MG63 (cell line): ENCODE measurements at regions not wholly inside any gene's neighbourhood (a gene's known extent, or its start where the extent isn't known, plus 50 kb on each side); places are given as distances from the start of the nearest gene placed in this dataset.
"Not testable (repeated sequence)": the region's sequence is repeated elsewhere in the genome, so short reads cannot be mapped to it uniquely, and the experiment has no call there.

ENCODE experiments used
- DNase-seq: peaks from one replicate; pipeline ENCODE4 v3.0.0-alpha.2; 2020
- H3K27me3 ChIP-seq: fragments of 250-450 bp; sonication (Bioruptor Pico); 2 replicates; pipeline ENCODE4 v1.5.1; 2020; ENCODE audit warnings: mild to moderate bottlenecking, moderate library complexity
- H3K36me3 ChIP-seq: fragments of 250-450 bp; sonication (Bioruptor Pico); 2 replicates; pipeline ENCODE4 v1.5.1; 2020; ENCODE audit warnings: mild to moderate bottlenecking, moderate library complexity
- H3K4me3 ChIP-seq: fragments of 250-450 bp; sonication (Bioruptor Pico); 2 replicates; pipeline ENCODE4 v1.5.1; 2020; ENCODE audit warnings: mild to moderate bottlenecking, moderate library complexity
- H3K9me3 ChIP-seq: fragments of 250-450 bp; sonication (Bioruptor Pico); 2 replicates; pipeline ENCODE4 v1.5.1; 2020; ENCODE audit warnings: mild to moderate bottlenecking, moderate library complexity

DNA sequence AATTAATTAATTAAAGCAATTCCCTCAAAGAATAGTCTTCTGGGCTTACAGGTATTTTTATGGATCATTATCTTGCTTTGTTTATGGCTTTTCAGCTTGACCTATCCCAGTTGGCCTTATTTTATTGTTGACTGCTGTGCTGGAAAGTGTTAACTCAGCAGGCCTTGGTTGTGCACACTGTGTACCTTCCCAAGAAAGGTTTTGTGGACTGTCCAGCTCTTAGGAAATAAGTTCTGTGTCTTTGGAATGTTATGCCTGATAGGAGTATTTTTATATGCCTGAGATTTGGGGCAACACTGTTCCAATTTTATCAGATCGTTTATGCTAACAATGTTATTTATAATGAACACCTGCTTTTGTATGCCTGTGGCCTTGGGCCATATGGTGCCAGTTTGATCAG, 671.9 kb upstream of the ZNF804A start:
- H3K4me3 ChIP-seq = no peak overlapping the region
- DNase-seq = no peak
- H3K36me3 ChIP-seq = no peaks in the 10 kb centered on the region
- no peaks in the 10 kb centered on the region for H3K9me3 ChIP-seq
- H3K27me3 ChIP-seq = no peaks in the 10 kb centered on the region

DNA sequence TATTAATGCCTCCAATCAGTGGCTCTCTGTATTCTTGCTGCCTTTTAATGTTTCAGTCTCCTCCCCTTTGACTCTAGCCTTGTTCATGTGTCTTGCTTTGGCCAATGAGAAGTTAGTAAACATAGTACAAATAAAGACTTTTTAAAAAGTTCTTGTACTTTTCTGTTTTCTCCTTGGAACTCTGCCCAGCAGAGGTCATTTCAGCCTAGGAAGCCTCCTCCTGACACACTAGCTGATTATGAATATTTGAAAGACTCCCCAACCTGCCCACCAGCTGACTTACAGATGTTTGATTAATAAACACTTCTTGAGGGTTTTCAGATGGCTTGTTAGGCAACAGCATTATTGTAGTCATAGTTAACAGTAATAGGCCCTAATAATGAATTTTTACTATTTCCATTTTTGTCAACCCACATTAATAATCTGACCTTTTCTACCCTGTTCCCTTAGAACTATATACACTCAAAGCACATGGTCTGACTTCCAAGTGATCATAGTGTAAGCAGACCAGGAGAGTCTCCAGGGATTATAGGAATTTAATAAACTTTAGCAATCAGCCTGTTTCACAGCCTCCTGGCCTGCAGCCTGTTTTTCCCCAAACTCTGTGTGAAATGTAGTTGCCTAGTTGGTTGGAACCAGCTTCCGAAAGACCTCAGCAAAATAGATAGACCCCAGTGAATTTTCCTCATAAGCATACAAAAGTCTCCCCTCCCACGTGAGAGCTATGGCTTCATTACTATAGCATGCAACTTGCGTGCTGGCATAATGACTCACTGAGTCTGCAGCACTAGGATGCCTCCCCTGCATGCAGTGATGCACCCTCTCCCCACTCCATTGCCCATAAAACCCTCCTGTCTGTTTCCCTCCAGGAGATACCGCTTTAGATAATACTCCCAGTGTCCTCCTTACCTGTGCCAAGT, 670.7 kb upstream of the ZNF804A start:
- Histone ChIP-seq H3K9me3 (no peaks in the 10 kb centered on the region), H3K4me3 (no peak overlapping the region), H3K36me3 (no peaks in the 10 kb centered on the region), H3K27me3 (no peaks in the 10 kb centered on the region)
- DNase-seq = no peak

DNA sequence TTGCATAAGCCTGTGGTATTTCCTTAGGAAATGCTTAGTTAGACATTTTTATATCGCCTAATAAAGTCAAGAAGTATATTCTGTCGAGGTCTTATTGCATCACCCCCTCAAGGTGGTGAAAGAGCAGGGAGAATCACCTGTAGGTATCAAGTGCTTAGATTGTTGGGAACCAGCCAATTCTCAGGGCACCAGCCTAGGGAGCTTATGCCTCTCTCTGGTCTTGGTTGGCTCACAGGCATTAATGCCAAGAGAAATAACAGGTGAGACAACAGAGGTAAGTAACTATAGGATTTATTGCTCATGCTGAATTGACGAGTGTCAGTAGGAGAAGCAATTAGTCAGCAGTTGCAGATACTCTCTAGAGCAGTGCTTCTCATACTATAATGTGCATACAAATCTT, 663.3 kb upstream of the ZNF804A start:
- Histone ChIP-seq H3K27me3 (no peaks in the 10 kb centered on the region), H3K4me3 (no peak overlapping the region), H3K9me3 (peaks cover 3% of the 10 kb centered on the region; the same call in 1 of the 2 replicates), H3K36me3 (no peaks in the 10 kb centered on the region)
- no peak for DNase-seq

DNA sequence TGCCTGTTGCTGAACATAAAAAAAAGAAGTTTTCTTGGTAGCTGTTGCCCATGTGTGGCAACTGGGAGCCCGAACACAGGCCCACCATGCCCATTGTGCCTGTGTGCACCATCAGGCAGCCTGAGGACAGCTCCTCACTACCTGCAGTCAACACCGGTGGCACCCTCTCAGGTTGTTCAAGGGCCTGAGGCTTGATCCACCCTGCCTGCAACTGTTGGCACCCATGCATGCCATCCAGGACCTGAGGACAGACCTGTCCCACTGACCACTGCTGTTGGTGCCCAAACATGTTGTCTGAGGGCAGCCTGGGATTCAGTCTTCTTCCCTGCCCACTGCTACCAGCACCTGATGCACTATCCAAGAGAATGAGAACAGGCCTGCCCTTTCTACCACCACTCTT, 661.1 kb upstream of the ZNF804A start:
- no peaks in the 10 kb centered on the region for H3K27me3 ChIP-seq
- H3K36me3 ChIP-seq = no peaks in the 10 kb centered on the region
- H3K9me3 ChIP-seq = peaks cover 3% of the 10 kb centered on the region; the same call in 1 of the 2 replicates
- no peak for DNase-seq
- H3K4me3 ChIP-seq = no peak overlapping the region

DNA sequence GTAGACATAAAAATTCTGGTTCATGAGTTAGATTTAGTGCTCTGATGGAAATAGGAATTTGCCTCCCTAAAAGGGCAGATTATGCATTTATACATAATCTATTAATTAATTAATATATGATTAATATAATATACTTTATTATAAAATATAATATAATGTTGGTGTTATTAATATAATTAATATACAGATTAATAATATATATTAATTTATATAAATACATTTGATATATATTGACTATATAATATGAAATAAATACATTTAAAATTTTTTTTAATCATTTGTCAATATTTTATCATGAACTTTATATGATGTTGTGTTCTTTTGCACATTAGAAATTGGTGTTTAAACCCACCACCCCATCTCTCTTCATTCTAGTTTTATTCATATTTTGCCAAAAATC, 652.1 kb upstream of the ZNF804A start:
- Histone ChIP-seq H3K9me3 (no peaks in the 10 kb centered on the region), H3K36me3 (no peaks in the 10 kb centered on the region), H3K27me3 (no peaks in the 10 kb centered on the region), H3K4me3 (no peak overlapping the region)
- no peak for DNase-seq

DNA sequence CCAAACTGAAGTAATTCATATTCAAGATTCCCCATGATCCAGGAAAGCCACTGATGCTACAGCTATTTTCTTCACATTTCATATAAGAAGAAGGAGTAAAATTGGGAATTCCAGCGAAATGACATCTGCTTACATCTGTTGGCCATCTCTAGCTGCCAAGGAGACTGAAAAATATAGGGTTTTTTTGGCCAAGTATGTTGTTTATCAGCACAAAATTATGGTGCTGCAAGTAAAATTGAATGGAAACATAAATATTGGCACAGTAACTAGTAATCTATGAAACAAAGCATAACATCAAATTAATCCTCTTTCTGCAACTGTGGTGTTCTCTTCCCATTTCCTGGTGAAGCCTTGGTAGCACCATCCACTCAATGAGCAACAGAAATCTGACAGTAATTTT, 649.5 kb upstream of the ZNF804A start:
- Histone ChIP-seq H3K9me3 (no peaks in the 10 kb centered on the region), H3K4me3 (no peak overlapping the region), H3K36me3 (no peaks in the 10 kb centered on the region), H3K27me3 (no peaks in the 10 kb centered on the region)
- DNase-seq = no peak

DNA sequence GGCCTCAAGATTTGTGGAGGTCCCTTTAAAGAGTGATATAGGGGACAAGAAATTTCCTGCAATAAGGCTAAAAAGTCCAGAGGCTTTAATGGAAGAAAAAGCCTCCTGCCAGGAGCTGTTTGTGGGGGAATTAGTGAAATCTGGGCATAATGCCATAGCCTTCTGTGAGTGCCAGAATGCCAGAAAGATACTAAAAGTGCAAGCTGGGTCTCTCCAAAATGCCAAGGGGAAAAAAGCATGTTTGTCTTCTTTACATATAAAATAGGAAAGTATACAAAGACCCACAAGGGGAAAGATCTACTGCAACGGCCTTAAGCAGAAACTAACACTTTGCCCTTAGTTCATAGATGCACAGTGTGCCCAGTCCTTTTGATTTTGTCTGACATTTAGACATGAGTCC, 647.7 kb upstream of the ZNF804A start:
- Histone ChIP-seq H3K36me3 (no peaks in the 10 kb centered on the region), H3K4me3 (no peak overlapping the region), H3K27me3 (no peaks in the 10 kb centered on the region), H3K9me3 (no peaks in the 10 kb centered on the region)
- peak; percentile 27 for DNase-seq

DNA sequence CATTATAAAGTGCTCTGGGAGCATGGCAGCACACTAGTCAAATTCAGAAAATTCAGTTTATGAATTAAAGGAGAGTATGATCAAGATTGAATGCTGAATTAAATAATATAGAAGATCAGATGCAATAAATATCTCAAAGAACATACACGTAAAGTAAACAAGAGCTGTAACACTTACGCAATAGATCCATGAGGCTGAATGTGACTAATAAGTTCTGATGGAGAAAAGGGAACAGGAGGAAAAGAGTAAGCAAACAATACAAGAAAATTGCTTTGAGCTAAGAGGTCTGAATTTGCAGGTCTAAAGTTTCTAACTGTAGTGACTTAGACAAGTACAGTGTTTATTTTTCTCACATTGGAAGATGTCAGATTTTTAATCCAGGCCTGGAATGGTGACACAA, 646.7 kb upstream of the ZNF804A start:
- no peak for DNase-seq
- H3K27me3 ChIP-seq = no peaks in the 10 kb centered on the region
- H3K9me3 ChIP-seq = no peaks in the 10 kb centered on the region
- no peaks in the 10 kb centered on the region for H3K36me3 ChIP-seq
- H3K4me3 ChIP-seq = no peak overlapping the region

DNA sequence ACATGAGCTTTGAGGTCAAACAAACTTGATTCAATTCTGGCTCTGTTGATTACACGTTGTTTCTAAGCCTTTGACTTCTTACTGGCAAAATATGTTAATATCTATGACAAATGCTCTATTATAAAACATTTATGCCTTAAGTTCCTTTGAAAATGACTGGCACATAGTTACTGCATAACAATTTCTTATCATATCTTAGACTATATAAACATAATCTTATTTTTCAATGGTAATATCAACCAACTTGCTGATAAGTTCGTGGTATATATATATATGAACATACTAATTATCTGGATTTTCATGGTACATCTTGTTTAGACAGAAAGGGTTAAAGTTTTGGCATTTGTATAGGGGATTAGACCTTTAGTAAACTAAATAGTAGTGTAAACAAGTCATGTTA, 645.6 kb upstream of the ZNF804A start:
- Histone ChIP-seq H3K9me3 (no peaks in the 10 kb centered on the region), H3K27me3 (no peaks in the 10 kb centered on the region), H3K36me3 (no peaks in the 10 kb centered on the region), H3K4me3 (no peak overlapping the region)
- no peak for DNase-seq

DNA sequence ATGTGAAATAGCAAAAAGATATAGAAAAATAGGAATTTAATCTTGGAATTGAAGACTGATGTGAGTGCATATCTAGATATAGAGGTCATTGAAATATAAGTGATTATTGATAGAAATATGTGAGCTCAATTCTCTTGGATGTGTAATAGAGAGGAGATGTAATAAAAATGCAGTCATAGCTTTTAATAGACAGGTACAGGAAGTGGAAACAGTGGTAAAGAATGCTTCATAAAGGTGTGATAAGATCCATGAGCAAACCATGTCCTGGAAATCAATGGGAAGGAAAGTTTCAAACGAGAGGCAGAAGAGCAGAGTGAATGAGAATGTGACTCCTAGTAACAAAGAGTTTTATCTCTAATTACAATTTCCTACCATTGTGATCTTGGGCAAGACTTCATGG, 634.7 kb upstream of the ZNF804A start:
- H3K36me3 ChIP-seq = no peaks in the 10 kb centered on the region
- no peaks in the 10 kb centered on the region for H3K9me3 ChIP-seq
- no peak for DNase-seq
- H3K27me3 ChIP-seq = no peaks in the 10 kb centered on the region
- no peak overlapping the region for H3K4me3 ChIP-seq

DNA sequence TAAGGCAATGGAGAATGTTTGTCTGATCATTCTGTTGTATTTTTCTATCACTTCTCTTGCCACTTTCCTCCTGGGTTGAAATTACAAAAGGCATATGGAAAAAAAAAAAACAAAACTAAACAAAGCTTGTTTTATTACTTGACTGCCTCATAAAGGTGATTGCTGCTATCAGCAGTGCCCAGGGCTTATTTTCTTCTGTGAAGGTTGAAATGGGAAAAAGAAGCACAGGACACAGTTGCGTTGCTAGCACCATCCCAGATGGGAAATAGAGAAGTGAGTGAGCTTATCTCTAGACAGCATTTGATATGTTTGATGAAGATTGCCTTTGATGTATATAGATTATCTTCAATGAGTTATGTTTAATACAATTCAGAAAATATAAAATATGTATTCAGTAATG, 633.8 kb upstream of the ZNF804A start:
- no peak for DNase-seq
- H3K36me3 ChIP-seq = no peaks in the 10 kb centered on the region
- H3K4me3 ChIP-seq = no peak overlapping the region
- no peaks in the 10 kb centered on the region for H3K27me3 ChIP-seq
- H3K9me3 ChIP-seq = no peaks in the 10 kb centered on the region

DNA sequence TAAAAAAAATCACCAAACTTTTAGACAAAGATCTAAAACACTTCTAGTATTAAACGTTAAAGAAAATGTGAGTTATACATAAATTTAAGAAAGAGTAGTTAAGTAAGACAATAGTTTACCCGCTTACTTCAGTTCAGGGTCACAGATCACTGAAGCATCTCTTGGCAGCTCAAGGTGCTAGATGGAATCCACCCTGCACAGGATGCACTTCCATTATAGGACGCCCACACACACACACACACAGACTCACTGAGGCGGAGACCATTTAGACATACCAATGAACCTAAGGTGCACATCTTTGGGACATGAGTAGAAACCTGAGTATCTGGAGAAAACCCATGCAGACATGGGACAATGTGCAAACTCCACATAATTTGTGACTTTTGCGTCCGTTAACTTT, 630.6 kb upstream of the ZNF804A start:
- Histone ChIP-seq H3K27me3 (no peaks in the 10 kb centered on the region), H3K9me3 (no peaks in the 10 kb centered on the region), H3K4me3 (no peak overlapping the region), H3K36me3 (no peaks in the 10 kb centered on the region)
- DNase-seq = no peak

DNA sequence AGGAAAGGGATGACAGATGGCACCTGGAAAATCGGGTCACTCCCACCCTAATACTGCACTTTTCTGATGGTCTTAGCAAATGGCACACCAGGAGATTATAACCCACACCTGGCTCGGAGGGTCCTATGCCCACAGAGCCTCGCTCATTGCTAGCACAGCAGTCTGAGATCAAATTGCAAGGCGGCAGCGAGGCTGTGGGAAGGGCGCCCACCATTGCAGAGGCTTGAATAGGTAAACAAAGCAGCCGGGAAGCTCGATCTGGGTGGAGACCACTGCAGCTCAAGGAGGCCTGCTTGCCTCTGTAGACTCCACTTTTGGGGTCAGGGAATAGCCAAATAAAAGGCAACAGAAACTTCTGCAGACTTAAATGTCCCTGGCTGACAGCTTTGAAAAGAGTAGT, 622.7 kb upstream of the ZNF804A start:
- not testable (repeated sequence) for H3K4me3 ChIP-seq, DNase-seq, H3K9me3 ChIP-seq, H3K36me3 ChIP-seq, H3K27me3 ChIP-seq

DNA sequence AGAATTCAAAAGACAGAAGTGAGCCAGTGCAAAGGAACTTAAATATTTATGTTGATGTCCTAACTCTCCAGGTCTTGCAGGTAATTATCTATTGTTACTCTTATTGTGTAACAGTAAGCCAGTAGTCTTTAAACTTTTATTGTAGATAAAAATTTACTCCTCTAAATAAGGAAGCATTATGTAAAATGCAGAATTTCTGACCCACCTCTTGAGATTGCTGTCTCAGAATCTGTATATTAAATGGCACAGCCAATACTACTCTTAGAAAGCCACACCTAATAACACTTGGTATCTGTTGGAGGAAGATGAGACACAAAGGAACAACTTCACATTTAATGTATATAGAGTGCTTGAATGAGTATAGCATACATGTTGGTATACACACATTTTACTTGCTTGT, 613.5 kb upstream of the ZNF804A start:
- H3K27me3 ChIP-seq = no peaks in the 10 kb centered on the region
- H3K4me3 ChIP-seq = no peak overlapping the region
- no peaks in the 10 kb centered on the region for H3K9me3 ChIP-seq
- H3K36me3 ChIP-seq = no peaks in the 10 kb centered on the region
- no peak for DNase-seq

DNA sequence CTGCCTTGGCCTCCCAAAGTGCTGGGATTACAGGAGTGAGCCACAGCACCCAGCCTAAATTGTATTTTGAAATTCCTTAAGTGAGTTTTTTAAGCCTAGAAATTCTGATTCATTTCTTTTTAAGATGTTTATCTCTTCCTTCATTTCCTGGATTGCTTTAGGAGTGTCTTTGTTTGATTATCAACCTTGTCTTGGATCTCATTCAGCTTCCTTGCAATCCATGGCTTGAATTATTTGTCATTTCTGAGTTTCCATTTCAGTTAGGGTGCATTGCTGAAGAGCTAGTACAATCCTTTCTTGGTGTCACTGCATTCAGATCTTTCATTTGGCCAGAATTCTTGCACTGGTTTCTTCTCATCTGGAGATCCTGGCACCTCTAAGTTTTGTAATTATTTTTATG, 606.4 kb upstream of the ZNF804A start:
- Histone ChIP-seq H3K4me3 (no peak overlapping the region), H3K9me3 (no peaks in the 10 kb centered on the region), H3K27me3 (no peaks in the 10 kb centered on the region), H3K36me3 (no peaks in the 10 kb centered on the region)
- DNase-seq = no peak

DNA sequence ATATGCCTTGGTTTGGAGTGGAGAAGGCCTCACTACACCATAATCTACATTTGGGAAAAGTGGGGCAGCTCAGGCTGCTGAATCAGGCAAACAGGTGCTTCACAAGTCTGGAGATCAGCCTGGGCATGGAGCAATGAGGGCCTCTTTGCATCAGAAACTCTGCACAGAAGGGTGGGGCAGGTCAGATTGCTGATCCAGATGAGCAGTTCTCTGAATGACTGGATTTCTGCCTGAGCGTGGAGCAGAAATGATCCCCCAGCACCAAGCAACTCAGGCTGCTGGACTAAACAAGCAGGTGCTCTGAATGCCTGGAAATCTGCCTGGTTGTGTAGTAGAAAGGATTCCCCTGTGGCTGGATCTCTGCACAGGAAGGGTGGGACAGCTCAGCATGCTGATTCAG, 605.3 kb upstream of the ZNF804A start:
- no peak for DNase-seq
- H3K4me3 ChIP-seq = no peak overlapping the region

DNA sequence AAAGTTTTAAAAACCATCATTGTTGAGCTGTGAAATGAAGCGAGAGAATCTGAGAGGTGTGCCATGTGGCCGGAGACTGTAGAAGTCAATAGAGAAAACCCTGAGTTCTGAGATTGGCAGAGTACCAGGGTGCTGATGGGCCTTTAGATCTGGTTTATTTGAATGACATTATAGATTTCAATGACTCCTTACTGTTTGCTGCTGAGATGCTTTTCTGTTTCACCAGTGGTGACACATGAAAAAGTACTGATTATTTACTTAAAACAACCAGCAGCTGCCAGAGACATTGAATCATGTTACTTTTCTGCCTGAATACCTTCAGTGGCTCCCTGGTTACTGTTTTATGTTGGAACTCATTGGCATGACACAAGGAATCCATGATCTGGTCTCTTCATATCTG, 602.7 kb upstream of the ZNF804A start:
- no peak overlapping the region for H3K4me3 ChIP-seq
- no peaks in the 10 kb centered on the region for H3K9me3 ChIP-seq
- no peaks in the 10 kb centered on the region for H3K27me3 ChIP-seq
- DNase-seq = peak; percentile 66
- no peaks in the 10 kb centered on the region for H3K36me3 ChIP-seq

More for the DNA sequence above, 605.3 kb upstream of the ZNF804A start:
- H3K27me3 ChIP-seq = no peaks in the 10 kb centered on the region
- no peaks in the 10 kb centered on the region for H3K36me3 ChIP-seq
- H3K9me3 ChIP-seq = no peaks in the 10 kb centered on the region
